Duodenal mucosa (tissue), 2 donors: ENCODE measurements at regions not wholly inside any gene's neighbourhood (a gene's known extent, or its start where the extent isn't known, plus 50 kb on each side); places are given as distances from the start of the nearest gene placed in this dataset.
"Not testable (repeated sequence)": the region's sequence is repeated elsewhere in the genome, so short reads cannot be mapped to it uniquely, and the experiment has no call there.

Source experiments
- H3K27ac ChIP-seq: one replicate; pipeline ENCODE4 v1.7.0; 2013; ENCODE audit warnings: low read depth, low read length
- H3K27me3 ChIP-seq, 2 donors: one replicate each; pipeline ENCODE4 v1.7.0; 2013; ENCODE audit warnings: low read length in 2 of 2, control low read depth in 1 of 2; ENCODE audit not compliant: insufficient read depth in 2 of 2, control insufficient read depth in 1 of 2
- H3K36me3 ChIP-seq, 2 donors: one replicate each; pipeline ENCODE4 v1.7.0; 2013; ENCODE audit warnings: low read length in 2 of 2, control low read depth in 1 of 2; ENCODE audit not compliant: insufficient read depth in 2 of 2, control insufficient read depth in 1 of 2
- H3K4me1 ChIP-seq, 2 donors: one replicate each; pipeline ENCODE4 v1.7.0; 2013; ENCODE audit warnings: low read length in 2 of 2, control low read depth in 1 of 2; ENCODE audit not compliant: insufficient read depth in 2 of 2, control insufficient read depth in 1 of 2
- H3K4me3 ChIP-seq, 2 donors: one replicate each; pipeline ENCODE4 v1.7.0; 2013; ENCODE audit warnings: low read length in 2 of 2, low read depth in 1 of 2
- H3K9ac ChIP-seq, 2 donors: one replicate each; pipeline ENCODE4 v1.7.0; 2013; ENCODE audit warnings: low read length in 2 of 2, low read depth in 1 of 2
- H3K9me3 ChIP-seq, 2 donors: one replicate each; pipeline ENCODE4 v1.7.0; 2013; ENCODE audit warnings: low read length in 2 of 2, control low read depth in 1 of 2; ENCODE audit not compliant: control insufficient read depth in 1 of 2

DNA sequence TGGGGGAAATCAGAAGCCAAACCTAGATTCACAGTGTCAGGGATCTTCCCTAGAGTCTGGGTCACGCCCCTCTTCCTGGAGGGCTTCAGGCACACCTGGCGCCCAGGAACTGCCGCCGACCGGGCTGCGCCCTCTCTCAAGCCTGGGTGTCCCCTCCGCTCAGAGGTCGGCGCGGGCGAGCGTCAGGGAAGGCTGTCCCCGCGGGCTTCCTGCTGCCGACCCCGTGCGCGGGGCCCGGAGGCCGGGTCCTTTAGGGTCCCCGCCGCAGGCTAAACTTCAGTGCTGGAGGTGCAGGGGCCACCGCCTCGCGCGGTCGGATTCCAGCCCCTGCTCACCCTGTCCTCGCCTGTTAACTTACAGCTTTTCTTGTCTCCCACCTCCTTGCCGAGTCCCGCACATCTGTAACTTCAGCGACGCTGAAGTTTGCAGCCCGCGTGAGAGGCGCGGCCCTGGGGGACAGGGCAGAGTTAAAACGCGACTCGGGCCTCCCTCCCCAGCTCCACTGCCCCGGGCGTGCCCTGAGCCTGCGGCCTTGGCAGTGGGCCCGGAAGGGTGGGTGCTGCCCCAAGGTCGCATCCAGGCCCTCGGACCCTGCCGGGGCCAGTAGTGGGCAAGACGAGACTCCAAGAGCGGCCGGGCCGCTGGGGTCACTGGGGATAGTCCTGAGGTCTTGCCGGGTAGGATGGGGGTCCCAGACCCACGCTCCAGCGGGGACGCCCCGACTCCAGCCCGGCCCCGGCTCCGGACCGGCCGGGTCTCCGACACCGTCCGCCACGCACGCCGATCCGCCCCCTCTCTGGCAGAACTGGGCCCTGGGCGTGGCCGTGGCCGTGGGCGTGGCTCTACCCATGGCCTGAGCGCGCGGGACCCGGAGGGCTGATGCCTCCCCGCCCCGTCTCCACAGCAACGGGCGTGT, 95.6 kb upstream of the ZNF98 start:
- Histone ChIP-seq H3K36me3 (no peaks in the 10 kb centered on the region), H3K27me3 (no peaks in the 10 kb centered on the region), H3K4me1 (no peaks in the 10 kb centered on the region), H3K4me3 (no peak overlapping the region), H3K9ac (no peak overlapping the region), H3K27ac (no peak overlapping the region), H3K9me3 (peaks cover 27 to 48% of the 10 kb centered on the region in 2 donors)

GRCh38 chr19:22515435-22515834, 93.3 kb upstream of the ZNF98 start:
- Histone ChIP-seq H3K9ac (no peak overlapping the region), H3K9me3 (peaks cover 45 to 64% of the 10 kb centered on the region in 2 donors), H3K4me3 (no peak overlapping the region), H3K36me3 (no peaks in the 10 kb centered on the region), H3K27ac (no peak overlapping the region), H3K27me3 (no peaks in the 10 kb centered on the region), H3K4me1 (no peaks in the 10 kb centered on the region)

DNA sequence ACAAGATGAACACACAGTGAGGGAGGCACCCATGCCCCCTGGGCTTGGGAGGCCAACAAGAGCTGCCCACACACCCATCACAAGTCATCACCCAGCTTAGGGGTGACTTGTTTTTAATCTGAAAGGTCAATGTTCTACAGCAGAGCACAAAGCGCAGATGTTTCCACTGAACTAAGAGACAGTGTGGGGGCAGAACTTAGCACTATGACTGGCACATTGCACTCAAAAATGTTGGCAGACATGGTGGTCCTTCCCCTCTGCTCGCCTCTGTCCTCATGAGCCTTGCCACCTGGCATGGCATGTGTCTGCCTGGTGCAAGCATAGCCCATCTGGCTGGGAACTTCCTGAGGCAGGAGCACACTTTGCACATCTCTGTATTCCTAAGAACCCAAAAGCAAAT, 81.4 kb upstream of the ZNF98 start:
- no peak overlapping the region for H3K4me3 ChIP-seq
- peaks cover 50 to 65% of the 10 kb centered on the region in 2 donors for H3K9me3 ChIP-seq
- no peaks in the 10 kb centered on the region for H3K4me1 ChIP-seq
- H3K36me3 ChIP-seq, result no peaks in the 10 kb centered on the region
- H3K9ac ChIP-seq, result no peak overlapping the region
- no peak overlapping the region for H3K27ac ChIP-seq
- H3K27me3 ChIP-seq, result no peaks in the 10 kb centered on the region

DNA sequence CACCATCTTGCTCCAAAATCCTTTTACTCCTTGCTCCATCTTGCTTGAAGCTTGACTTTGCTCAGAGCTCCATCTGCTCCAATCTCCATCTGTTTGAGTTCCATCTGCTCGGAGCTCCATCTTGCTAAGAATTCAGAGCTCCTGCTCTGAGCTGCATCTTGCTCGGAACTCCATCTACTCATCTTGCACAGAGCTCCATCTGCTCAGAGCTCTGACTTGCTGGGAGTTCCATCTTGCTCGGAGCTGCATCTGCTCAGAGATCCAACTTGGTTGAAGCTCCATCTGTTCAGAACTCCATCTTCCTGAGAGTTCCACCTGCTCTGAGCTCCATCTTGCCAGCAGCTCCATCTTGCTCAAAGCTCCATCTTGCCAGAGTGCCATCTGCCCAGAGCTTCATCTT, 80.6 kb upstream of the ZNF98 start:
- Histone ChIP-seq H3K4me3 (peak overlapping the region in 1 of 2 donors; percentile 3), H3K4me1 (no peaks in the 10 kb centered on the region), H3K36me3 (no peaks in the 10 kb centered on the region), H3K9ac (no peak overlapping the region), H3K9me3 (peaks cover 53 to 65% of the 10 kb centered on the region in 2 donors), H3K27ac (no peak overlapping the region), H3K27me3 (no peaks in the 10 kb centered on the region)

- H3K27ac ChIP-seq, H3K27me3 ChIP-seq, H3K4me1 ChIP-seq, H3K9ac ChIP-seq, H3K4me3 ChIP-seq, H3K36me3 ChIP-seq: not testable (repeated sequence)
- H3K9me3 ChIP-seq, result peaks cover 52 to 61% of the 10 kb centered on the region in 2 donors
Observed at GRCh38 chr19:22498831-22499430, 76.8 kb upstream of the ZNF98 start.

DNA sequence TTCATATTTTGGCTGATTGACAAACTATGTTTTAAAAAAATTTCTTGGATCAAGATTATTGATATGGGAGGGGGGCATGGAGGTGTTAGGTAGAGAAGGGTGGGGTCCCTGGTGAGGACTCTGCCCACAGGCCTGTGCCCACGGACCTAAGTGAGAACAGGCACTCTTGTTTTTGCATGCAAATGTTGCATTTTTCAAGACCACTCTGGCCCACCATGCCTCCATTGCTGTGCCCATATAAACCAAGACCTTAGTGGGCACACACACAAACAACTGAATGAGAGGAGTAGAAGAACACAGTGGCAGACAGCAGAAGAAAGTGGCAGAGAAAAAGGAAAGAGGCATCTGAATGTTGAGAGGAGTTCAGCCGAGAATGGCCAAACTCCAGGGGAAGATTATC, 69.6 kb upstream of the ZNF98 start:
- no peaks in the 10 kb centered on the region for H3K36me3 ChIP-seq
- no peaks in the 10 kb centered on the region for H3K27me3 ChIP-seq
- H3K4me3 ChIP-seq, result peak overlapping the region in 1 of 2 donors; percentile 21
- H3K4me1 ChIP-seq, result no peaks in the 10 kb centered on the region
- H3K9me3 ChIP-seq, result peaks cover 38 to 61% of the 10 kb centered on the region in 2 donors
- no peak overlapping the region for H3K9ac ChIP-seq
- no peak overlapping the region for H3K27ac ChIP-seq

- H3K9me3 ChIP-seq, result peaks cover 42 to 58% of the 10 kb centered on the region in 2 donors
- H3K4me3 ChIP-seq, H3K27me3 ChIP-seq, H3K4me1 ChIP-seq, H3K9ac ChIP-seq, H3K27ac ChIP-seq, H3K36me3 ChIP-seq: not testable (repeated sequence)
Observed at GRCh38 chr19:22483514-22483913, 61.4 kb upstream of the ZNF98 start.

DNA sequence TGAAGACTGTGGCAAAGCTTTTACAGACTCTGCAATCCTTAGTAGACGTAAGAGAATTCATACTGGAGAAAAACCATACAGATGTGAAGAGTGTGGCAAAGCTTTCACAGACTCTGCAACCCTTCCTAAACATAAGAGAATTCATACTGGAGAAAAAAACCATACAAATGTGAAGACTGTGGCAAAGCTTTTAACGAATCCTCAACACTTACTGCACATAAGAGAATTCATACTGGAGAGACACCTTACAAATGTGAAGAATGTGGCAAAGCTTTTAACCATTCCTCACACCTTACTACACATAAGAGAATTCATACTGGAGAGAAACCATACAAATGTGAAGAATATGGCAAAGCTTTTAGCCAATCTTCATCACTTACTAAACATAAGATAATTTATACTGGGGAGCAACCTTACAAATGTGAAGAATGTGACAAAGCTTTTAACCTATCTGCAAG, 50.1 kb upstream of the ZNF98 start:
- Histone ChIP-seq H3K4me1 (no peaks in the 10 kb centered on the region), H3K4me3 (no peak overlapping the region), H3K27me3 (no peaks in the 10 kb centered on the region), H3K9ac (no peak overlapping the region), H3K36me3 (no peaks in the 10 kb centered on the region), H3K9me3 (peaks cover 57 to 73% of the 10 kb centered on the region in 2 donors), H3K27ac (no peak overlapping the region)
